VCaP (cell line): ENCODE measurements at regions not wholly inside any gene's neighbourhood (a gene's known extent, or its start where the extent isn't known, plus 50 kb on each side); places are given as distances from the start of the nearest gene placed in this dataset.

Experiments used
- H3K27ac ChIP-seq: fragments of 450-650 bp; 2 replicates; pipeline ENCODE4 v1.5.1; 2017
- CTCF ChIP-seq: fragments of 450-650 bp; conservative IDR thresholded peaks from 2 replicates; pipeline ENCODE4 v1.5.1; 2017; ENCODE audit warnings: mild to moderate bottlenecking, moderate library complexity

DNA sequence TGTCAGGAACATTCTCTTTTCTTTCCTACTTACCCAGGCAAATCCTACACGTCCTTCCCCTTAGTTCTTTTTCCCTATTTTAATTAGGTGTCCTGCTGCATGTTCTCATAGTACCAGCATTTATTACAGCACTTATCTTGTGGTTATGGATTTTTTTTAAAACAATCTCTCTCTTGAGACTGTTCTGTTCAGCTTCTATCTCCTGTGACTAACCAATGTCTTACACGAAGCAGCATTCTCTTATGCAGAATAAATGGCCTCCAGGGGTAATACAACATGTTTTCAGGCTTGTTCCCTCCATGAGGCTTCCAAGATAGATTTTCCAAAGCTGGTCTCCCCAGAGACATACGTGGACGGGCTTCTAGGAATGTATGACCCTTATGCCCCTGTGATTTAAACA lies 1096.1 kb upstream of the CELF2 start:
- no peak for TF ChIP-seq CTCF
- H3K27ac ChIP-seq: no peak overlapping the region

DNA sequence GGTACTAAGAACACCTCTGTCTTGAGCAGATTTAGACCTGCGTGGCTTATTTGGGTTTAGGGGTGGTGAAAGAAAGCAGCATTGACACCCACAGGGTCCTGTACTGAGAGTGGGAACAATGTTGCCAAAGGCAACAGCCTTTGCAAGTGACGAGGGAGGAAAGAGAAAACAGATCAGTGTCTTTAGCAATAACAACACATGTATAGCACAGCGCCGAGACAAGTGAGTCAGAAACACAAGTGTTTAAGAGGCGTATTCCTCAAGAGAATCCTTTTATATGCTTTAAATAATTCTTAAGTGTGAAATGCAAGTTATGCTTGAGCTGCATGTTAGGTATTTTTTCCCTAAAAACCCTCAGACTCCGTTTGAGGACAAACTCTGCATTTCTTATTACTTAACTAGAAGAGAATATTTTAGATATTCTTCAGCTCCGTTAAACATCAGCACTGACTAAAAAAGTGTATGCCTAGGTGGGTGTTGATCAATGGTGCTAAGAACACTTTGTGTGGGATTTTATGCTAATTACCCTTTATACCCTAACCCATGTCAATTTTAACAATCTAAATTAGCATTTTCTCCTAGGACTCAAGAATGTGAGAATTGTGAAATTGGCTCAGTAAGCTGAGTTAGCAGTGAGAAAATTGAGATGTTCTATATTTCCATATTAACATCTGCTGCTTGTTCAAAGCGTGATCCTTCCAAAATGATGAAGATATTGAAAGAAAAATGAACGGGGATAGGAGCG lies 1095.4 kb upstream of the CELF2 start:
- no peak overlapping the region for H3K27ac ChIP-seq
- TF ChIP-seq CTCF: no peak

- no peak overlapping the region for H3K27ac ChIP-seq
- no peak for TF ChIP-seq CTCF
These were observed 1091.7 kb upstream of the CELF2 start for GRCh38 chr10:9926003-9926402.

DNA sequence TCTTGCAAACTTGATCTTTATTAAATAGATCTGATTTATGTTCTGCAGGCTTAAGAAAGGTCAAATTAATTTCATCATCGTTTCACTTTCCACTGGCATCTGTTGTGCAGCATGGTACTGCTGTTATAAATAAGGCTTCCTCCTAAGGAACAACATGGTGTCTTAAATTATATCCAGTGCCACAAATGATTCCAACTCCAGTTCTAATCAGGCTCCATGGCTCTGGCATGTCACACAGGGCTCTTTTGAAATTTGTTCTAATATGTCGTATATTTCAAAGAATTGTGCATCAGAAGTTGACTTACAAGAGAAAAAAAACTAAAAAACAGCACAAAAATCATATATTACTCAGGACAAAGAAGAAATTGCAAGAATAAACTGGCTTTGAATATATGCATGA lies 1090.8 kb upstream of the CELF2 start:
- H3K27ac ChIP-seq: no peak overlapping the region
- TF ChIP-seq CTCF: no peak

DNA sequence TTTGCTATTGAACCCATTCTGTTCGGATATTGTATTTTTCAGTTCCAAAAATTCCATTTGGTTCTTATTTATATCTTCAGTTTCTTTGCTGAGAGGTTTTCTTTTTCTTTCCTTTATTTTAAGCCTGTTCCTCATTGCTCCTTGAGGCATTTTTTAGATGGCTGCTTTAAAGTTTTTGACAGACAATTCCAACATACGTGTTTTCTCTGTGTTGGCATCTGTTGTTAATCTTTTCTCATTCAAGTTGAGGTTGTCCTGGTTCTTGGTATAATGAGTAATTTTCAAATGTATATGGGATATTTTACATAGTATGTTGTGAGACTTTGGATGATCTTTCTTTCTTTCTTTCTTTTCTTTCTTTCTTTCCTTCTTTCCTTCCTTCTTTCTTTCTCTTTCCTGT lies 1078.0 kb upstream of the CELF2 start:
- TF ChIP-seq CTCF: no peak
- no peak overlapping the region for H3K27ac ChIP-seq

DNA sequence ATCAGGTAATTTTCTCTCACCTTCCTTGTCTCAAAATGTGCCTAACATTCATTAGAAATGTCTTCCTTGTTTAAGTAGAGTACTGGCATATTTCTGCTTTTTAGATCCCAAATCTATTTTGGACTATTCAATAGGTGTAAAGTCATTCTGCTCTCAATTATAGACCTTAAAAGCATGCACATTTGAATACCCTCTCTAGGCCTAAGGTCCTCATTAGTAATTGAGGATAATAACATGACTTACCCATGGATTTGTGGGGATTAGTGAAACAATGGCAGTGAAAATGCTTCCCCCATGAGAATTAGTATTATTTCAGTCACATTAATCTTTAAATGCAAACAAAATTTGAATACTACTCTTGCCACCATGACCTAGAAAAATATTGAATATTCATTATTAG lies 1073.0 kb upstream of the CELF2 start:
- no peak for TF ChIP-seq CTCF
- no peak overlapping the region for H3K27ac ChIP-seq

- H3K27ac ChIP-seq: no peak overlapping the region
- TF ChIP-seq CTCF: no peak
These were observed 1067.6 kb upstream of the CELF2 start for GRCh38 chr10:9950070-9950469.
